OCI-LY3 (cell line): ENCODE measurements at regions not wholly inside any gene's neighbourhood (a gene's known extent, or its start where the extent isn't known, plus 50 kb on each side); places are given as distances from the start of the nearest gene placed in this dataset.

Source experiments
- EZH2phosphoT487 ChIP-seq: fragments of 200-600 bp; shearing (Covaris generic); IDR thresholded peaks from 2 replicates; pipeline ENCODE4 v1.6.1; 2018; ENCODE audit warnings: antibody characterized with exemption, mixed run types, low read depth
- TF ChIP-seq, protein P1 (sequence below): fragments of 200-600, 300-600 bp; sonication (generic); IDR thresholded peaks from 2 replicates; pipeline ENCODE4 v1.5.1; 2014; ENCODE audit warnings: antibody characterized with exemption, low read length, low read depth

DNA sequence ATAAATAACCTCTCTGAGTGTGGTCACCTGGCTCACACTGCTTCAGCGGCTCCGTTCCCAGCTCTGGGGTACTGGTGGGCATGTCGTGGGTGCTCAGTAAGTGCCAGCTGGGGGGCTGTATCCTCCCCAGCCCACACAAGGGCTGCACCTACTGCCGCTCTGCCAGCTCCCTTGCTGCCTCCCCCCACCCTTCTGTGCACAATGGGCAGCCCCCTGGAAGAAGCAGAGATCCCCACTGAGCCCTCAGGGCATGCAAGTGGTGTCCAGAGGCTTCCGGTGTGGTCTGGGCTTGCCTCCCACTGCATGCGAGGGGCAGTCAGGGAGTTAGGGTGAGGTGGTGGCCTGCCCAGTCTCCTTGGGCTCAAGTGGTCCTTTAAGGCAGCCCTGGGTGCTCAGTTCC lies 58.3 kb upstream of the TRPM1 start:
- TF ChIP-seq, protein P1, sequence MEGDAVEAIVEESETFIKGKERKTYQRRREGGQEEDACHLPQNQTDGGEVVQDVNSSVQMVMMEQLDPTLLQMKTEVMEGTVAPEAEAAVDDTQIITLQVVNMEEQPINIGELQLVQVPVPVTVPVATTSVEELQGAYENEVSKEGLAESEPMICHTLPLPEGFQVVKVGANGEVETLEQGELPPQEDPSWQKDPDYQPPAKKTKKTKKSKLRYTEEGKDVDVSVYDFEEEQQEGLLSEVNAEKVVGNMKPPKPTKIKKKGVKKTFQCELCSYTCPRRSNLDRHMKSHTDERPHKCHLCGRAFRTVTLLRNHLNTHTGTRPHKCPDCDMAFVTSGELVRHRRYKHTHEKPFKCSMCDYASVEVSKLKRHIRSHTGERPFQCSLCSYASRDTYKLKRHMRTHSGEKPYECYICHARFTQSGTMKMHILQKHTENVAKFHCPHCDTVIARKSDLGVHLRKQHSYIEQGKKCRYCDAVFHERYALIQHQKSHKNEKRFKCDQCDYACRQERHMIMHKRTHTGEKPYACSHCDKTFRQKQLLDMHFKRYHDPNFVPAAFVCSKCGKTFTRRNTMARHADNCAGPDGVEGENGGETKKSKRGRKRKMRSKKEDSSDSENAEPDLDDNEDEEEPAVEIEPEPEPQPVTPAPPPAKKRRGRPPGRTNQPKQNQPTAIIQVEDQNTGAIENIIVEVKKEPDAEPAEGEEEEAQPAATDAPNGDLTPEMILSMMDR: no peak
- no peak for TF ChIP-seq EZH2phosphoT487
